ENCODE measurements at regions not wholly inside any gene's neighbourhood (a gene's known extent, or its start where the extent isn't known, plus 50 kb on each side); places are given as distances from the start of the nearest gene placed in this dataset.
"Not testable (repeated sequence)": the region's sequence is repeated elsewhere in the genome, so short reads cannot be mapped to it uniquely, and the experiment has no call there.

DNA sequence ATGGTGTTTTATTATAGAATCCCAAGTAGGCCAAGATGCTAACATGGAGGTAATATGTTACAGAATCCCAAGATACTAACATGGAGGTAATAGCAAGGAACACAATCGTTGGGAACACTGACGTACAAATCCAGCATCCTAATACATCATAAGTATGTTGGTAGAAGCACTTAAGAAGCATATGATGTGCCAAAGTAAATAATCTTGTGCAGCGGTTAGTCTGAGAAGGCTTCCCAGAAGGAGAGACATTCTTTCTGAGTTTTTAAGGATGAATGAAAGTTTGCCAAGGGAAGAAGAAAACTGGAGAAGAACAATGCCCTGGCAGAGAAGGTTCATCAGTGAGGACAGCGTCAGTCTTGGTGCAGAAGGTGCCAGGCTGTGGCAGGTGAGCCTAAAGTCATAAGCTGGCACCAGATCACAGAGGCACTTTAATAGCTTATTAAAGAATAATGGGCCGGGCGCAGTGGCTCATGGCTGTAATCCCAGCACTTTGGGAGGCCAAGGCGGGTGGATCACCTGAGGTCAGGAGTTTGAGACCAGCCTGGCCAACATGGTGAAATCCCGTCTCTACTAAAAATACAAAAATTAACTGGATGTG, 294.5 kb upstream of the PIK3R1 start:
- Histone ChIP-seq H3K27ac (no peak overlapping the region), H3K4me3 (no peak overlapping the region)
- TF ChIP-seq, protein P1, sequence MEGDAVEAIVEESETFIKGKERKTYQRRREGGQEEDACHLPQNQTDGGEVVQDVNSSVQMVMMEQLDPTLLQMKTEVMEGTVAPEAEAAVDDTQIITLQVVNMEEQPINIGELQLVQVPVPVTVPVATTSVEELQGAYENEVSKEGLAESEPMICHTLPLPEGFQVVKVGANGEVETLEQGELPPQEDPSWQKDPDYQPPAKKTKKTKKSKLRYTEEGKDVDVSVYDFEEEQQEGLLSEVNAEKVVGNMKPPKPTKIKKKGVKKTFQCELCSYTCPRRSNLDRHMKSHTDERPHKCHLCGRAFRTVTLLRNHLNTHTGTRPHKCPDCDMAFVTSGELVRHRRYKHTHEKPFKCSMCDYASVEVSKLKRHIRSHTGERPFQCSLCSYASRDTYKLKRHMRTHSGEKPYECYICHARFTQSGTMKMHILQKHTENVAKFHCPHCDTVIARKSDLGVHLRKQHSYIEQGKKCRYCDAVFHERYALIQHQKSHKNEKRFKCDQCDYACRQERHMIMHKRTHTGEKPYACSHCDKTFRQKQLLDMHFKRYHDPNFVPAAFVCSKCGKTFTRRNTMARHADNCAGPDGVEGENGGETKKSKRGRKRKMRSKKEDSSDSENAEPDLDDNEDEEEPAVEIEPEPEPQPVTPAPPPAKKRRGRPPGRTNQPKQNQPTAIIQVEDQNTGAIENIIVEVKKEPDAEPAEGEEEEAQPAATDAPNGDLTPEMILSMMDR (IDR thresholded peaks at IDR 0.05): no peak
- no peak for DNase-seq (ENCODE audit: low spot score)

DNA sequence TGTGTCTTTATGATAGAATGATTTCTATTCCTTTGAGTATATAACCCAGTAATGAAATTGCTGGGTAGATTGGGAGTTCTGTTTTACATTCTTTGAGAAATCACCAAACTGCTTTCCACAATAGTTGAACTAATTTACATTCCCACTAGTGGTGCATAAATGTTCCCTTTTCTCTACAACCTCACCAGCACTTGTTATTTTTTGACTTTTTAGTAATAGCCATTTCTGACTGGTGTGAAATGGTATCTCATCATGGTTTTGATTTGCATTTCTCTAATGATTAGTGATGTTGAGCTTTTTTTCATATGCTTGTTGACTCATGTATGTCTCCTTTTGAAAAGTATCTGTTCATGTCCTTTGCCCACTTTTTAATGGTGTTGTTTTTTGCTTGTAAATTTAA, 296.0 kb upstream of the PIK3R1 start:
- not testable (repeated sequence) for H3K27ac ChIP-seq; H3K4me3 ChIP-seq; DNase-seq (ENCODE audit: low spot score)

DNA sequence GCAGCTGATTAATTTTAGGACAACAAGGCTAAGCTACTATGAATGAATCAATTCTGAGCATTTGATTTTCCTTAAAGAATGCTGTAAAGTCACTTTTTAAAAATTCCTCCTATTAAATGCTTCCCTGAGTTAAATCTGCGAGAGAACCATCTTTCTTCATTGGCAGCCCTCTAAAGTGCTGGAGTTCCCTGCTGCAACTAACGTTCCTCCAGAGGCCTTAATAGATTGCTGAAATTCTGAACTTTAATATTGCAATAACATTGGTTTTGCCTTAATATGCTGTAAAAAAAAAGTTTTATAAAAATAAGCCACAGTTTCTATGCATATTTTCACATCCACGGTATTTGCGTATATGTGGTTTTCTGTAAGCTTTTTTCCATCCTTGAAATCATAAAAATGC, 298.0 kb upstream of the PIK3R1 start:
- Histone ChIP-seq H3K4me3 (no peak overlapping the region), H3K27ac (no peak overlapping the region)
- DNase-seq (ENCODE audit: low spot score): no peak
- TF ChIP-seq, protein P1 (IDR thresholded peaks at IDR 0.05): no peak

DNA sequence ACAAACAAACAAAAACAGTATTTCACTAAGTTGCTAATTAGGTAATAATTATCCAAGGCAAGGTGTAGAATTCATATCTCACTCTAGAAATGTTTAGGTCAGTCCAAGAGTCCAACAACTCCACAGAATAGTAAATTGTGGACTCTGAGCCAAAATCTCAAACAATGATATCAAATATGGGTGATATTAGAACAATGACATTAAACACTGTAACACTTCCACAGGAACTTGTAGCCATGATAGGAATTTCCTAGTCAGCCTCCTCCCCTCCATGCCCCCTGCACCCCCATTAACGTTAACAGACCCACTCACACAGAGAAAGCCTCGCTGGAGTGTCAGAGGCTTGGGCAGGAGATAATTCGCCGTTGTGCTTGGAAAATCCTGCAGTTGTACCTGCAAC, 305.0 kb upstream of the PIK3R1 start:
- H3K4me3 ChIP-seq: no peak overlapping the region
- TF ChIP-seq, protein P1 (IDR thresholded peaks at IDR 0.05): no peak

DNA sequence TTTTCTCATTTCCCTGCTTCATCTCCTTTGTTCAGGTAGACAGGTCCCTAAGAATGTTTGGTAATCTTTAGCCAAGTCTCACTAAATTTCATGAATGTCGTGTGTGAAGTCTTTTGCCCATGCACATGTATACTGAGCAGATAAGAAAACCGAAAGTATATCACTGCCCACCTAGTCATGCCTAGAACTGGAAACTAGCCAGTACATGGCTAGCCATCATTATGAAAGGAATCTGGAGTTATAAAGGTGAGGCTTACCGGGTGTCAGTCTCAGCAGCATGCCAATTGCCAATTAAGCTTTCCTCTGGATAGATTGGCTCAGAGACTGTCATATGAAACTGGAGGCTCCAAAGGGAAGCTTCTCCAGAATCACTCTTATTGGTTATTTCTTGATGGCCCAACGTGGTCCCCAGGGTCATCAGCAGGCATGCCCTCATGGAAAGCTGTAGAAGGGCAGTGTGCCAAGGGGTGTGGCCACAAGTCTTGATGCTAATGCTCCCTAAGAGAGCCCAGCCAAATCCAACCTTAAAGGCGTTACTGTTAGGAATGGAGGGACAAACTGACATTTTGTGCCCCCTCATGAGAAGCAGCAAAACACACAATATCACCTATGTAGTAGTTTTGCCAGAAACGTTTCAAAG, 307.3 kb upstream of the PIK3R1 start:
- Histone ChIP-seq H3K27ac (no peak overlapping the region), H3K4me3 (no peak overlapping the region)
- TF ChIP-seq, protein P1 (IDR thresholded peaks at IDR 0.05): no peak
- DNase-seq (ENCODE audit: low spot score): no peak

More for the DNA sequence above, 305.0 kb upstream of the PIK3R1 start:
- no peak for DNase-seq (ENCODE audit: low spot score)
- H3K27ac ChIP-seq: no peak overlapping the region

DNA sequence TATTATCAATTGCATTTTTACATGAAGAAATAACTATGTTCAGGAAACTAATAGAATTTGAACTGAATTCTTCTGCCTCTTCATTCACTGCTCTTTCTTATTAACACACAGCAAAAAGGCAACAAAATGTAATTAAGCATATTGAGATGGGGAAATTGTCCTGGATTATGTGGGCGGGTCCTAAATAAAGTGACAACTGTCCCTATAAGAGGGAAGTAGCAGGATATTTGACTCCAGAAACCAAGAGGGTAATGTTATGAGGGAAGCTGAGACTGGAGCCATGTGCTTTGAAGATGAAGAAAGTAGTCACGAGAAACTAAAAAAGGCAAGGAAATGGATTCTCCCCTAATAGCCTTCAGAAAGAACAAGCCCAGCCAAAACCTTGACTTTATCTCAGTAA, 311.2 kb upstream of the PIK3R1 start:
- TF ChIP-seq, protein P1 (IDR thresholded peaks at IDR 0.05): no peak
- Histone ChIP-seq H3K4me3 (no peak overlapping the region), H3K27ac (no peak overlapping the region)
- no peak for DNase-seq (ENCODE audit: low spot score)

DNA sequence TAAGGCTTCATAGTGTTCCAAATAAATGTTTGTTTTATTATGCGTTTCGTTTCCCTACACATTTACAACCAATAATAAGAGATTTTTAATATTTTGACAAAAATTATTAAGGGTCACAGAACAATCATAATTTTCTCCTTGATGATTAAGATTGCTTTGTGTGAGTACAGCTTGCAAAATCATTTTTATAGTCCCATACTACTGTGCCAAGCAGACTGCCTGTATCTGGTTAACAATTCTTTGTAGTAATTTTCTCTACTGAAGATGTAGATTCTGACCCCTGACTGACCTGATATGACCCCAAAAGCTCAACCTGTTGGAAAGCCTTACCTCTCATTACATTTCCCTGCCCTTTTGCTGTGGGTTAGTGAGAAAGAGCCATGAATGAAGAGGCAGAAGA, 311.9 kb upstream of the PIK3R1 start:
- Histone ChIP-seq H3K27ac (no peak overlapping the region), H3K4me3 (no peak overlapping the region)
- TF ChIP-seq, protein P1 (IDR thresholded peaks at IDR 0.05): no peak
- no peak for DNase-seq (ENCODE audit: low spot score)
